ENCODE measurements at regions not wholly inside any gene's neighbourhood (a gene's known extent, or its start where the extent isn't known, plus 50 kb on each side); places are given as distances from the start of the nearest gene placed in this dataset.

DNA sequence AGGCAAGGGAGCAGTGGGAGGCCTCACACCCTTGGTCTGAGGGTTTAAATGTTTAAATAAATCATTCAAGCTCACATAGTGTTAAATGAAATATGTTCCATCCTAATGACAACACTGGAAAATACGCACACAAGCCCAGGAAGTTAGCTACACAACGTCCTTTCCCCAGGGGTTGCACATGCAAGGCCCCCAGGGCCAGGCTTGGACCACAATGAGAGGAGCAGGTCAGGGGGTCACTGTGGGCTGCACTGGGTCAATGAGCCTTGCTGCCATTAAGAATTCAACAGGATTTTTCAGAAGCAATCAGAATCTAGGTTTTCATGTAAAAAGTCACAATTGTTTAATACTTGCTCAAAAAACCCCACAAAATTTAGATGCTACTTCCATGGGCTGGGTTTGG, 64.9 kb upstream of the ADCY1 start:
- TF ChIP-seq ZFP30 (CRISPR knock-in tag; IDR thresholded peaks at IDR 0.05), result no peak
- no peak for TF ChIP-seq CREB5 (CRISPR knock-in tag; IDR thresholded peaks at IDR 0.05; ENCODE audit: low read depth)
- no peak for TF ChIP-seq ZNF70 (CRISPR knock-in tag; IDR thresholded peaks at IDR 0.05)
- TF ChIP-seq TCF4 (CRISPR knock-in tag; IDR thresholded peaks at IDR 0.05; ENCODE audit: borderline replicate concordance), result no peak
- no peak for TF ChIP-seq SNAI2 (CRISPR knock-in tag; IDR thresholded peaks at IDR 0.05)
- no peak for TF ChIP-seq CSDC2 (CRISPR knock-in tag; IDR thresholded peaks at IDR 0.05)
- TF ChIP-seq, protein P1, sequence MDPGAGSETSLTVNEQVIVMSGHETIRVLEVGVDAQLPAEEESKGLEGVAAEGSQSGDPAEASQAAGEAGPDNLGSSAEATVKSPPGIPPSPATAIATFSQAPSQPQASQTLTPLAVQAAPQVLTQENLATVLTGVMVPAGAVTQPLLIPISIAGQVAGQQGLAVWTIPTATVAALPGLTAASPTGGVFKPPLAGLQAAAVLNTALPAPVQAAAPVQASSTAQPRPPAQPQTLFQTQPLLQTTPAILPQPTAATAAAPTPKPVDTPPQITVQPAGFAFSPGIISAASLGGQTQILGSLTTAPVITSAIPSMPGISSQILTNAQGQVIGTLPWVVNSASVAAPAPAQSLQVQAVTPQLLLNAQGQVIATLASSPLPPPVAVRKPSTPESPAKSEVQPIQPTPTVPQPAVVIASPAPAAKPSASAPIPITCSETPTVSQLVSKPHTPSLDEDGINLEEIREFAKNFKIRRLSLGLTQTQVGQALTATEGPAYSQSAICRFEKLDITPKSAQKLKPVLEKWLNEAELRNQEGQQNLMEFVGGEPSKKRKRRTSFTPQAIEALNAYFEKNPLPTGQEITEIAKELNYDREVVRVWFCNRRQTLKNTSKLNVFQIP (CRISPR knock-in tag; IDR thresholded peaks at IDR 0.05; ENCODE audit: borderline replicate concordance, low read depth), result no peak
- TF ChIP-seq PATZ1 (CRISPR knock-in tag; IDR thresholded peaks at IDR 0.05; ENCODE audit: borderline replicate concordance), result no peak
- no peak for TF ChIP-seq CSRNP3 (CRISPR knock-in tag; IDR thresholded peaks at IDR 0.05)
- no peak for TF ChIP-seq TOX (CRISPR knock-in tag; IDR thresholded peaks at IDR 0.05; ENCODE audit: borderline replicate concordance)
- TF ChIP-seq, protein P2, sequence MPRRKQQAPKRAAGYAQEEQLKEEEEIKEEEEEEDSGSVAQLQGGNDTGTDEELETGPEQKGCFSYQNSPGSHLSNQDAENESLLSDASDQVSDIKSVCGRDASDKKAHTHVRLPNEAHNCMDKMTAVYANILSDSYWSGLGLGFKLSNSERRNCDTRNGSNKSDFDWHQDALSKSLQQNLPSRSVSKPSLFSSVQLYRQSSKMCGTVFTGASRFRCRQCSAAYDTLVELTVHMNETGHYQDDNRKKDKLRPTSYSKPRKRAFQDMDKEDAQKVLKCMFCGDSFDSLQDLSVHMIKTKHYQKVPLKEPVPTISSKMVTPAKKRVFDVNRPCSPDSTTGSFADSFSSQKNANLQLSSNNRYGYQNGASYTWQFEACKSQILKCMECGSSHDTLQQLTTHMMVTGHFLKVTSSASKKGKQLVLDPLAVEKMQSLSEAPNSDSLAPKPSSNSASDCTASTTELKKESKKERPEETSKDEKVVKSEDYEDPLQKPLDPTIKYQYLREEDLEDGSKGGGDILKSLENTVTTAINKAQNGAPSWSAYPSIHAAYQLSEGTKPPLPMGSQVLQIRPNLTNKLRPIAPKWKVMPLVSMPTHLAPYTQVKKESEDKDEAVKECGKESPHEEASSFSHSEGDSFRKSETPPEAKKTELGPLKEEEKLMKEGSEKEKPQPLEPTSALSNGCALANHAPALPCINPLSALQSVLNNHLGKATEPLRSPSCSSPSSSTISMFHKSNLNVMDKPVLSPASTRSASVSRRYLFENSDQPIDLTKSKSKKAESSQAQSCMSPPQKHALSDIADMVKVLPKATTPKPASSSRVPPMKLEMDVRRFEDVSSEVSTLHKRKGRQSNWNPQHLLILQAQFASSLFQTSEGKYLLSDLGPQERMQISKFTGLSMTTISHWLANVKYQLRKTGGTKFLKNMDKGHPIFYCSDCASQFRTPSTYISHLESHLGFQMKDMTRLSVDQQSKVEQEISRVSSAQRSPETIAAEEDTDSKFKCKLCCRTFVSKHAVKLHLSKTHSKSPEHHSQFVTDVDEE (CRISPR knock-in tag; IDR thresholded peaks at IDR 0.05), result no peak
- no peak for TF ChIP-seq ZNF565 (CRISPR knock-in tag; conservative IDR thresholded peaks at IDR 0.05; ENCODE audit: low read depth)
- TF ChIP-seq ISL1 (CRISPR knock-in tag; IDR thresholded peaks at IDR 0.05), result no peak
- TF ChIP-seq ZNF8 (CRISPR knock-in tag; IDR thresholded peaks at IDR 0.05), result no peak

Measured in SK-N-SH treated with all-trans-retinoic acid at 6 μM for 48 hours (cell line).